GM10266 (cell line): ENCODE measurements at regions not wholly inside any gene's neighbourhood (a gene's known extent, or its start where the extent isn't known, plus 50 kb on each side); places are given as distances from the start of the nearest gene placed in this dataset.

ENCODE experiments used
- DNase-seq: peaks from one replicate; pipeline ENCODE4 v3.0.0; 2012; ENCODE audit errors: extremely low spot score
- CTCF ChIP-seq: IDR thresholded peaks from 2 replicates; pipeline ENCODE4 v1.5.1; 2012; ENCODE audit warnings: mild to moderate bottlenecking, low read depth; ENCODE audit not compliant: control insufficient read depth, insufficient read depth; ENCODE audit errors: missing control alignments

- TF ChIP-seq CTCF: no peak
Observed at GRCh38 chr1:82114887-82115286, 314.2 kb downstream of the ADGRL2 start.

GRCh38 chr1:82110366-82111254 lies 309.9 kb downstream of the ADGRL2 start:
- no peak for TF ChIP-seq CTCF
- DNase-seq: no peak

More at GRCh38 chr1:82114887-82115286, 314.2 kb downstream of the ADGRL2 start:
- DNase-seq: no peak

DNA sequence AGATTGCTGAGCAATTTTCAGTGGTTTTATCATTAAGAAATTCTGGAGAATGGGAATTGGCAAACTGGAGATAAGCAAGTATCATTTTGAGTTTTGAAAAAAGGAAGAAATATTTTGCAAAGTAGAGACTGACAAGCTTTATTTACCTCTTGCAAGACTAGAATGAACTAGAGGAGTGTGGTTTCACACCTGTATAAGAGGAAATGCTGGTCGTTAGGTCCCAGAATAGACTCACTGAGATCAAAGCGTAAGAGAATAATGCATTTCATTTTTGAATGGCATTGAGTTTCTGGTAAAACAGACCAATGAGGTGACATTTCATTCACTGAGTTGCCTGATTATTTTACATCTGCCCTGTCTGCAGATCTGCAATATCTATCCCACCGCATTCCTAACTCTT lies 308.1 kb downstream of the ADGRL2 start:
- no peak for DNase-seq
- no peak for TF ChIP-seq CTCF

- TF ChIP-seq CTCF: no peak
- DNase-seq: no peak
Observed at GRCh38 chr1:82106672-82107071, 305.9 kb downstream of the ADGRL2 start.

DNA sequence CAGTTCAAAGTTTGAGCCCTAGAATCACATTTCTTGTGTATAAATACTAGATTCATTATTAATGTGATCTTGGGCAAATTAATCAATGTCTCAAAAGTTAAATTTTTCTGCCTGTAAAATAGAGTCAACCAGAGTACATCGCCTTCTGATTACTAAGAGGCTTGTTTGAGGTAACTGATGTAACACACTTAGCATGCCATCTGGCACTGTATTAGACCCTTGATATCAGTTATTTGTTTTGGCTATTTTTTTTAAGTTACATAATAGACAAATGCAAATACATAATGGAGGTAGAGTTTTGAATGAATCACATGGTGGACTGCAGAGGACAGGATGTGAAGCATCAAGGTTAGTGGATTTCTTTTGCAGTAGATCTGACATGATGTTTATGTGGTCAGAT lies 298.4 kb downstream of the ADGRL2 start:
- no peak for TF ChIP-seq CTCF
- DNase-seq: no peak

GRCh38 chr1:82094136-82094535 lies 293.4 kb downstream of the ADGRL2 start:
- no peak for TF ChIP-seq CTCF
- DNase-seq: no peak

DNA sequence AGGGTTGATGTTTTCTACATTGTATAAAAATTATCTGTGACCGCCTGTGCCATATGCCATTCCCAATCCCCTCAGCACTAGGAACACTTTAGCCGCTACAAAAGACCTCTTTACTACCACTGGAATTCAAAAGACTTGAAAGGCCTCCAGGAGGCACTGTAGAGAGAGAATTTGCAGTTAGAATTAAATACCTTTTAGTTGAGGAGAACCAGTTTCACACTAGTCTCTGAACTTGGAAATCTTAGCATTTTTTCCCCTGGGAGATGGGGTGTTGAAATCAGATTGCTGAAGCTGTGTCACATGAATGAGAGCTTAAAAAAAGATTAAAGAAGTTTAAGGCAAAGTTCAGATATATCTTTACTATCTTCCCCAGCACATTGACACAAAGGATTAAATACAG lies 291.0 kb downstream of the ADGRL2 start:
- no peak for TF ChIP-seq CTCF
- DNase-seq: no peak
